ENCODE measurements at regions not wholly inside any gene's neighbourhood (a gene's known extent, or its start where the extent isn't known, plus 50 kb on each side); places are given as distances from the start of the nearest gene placed in this dataset.

DNA sequence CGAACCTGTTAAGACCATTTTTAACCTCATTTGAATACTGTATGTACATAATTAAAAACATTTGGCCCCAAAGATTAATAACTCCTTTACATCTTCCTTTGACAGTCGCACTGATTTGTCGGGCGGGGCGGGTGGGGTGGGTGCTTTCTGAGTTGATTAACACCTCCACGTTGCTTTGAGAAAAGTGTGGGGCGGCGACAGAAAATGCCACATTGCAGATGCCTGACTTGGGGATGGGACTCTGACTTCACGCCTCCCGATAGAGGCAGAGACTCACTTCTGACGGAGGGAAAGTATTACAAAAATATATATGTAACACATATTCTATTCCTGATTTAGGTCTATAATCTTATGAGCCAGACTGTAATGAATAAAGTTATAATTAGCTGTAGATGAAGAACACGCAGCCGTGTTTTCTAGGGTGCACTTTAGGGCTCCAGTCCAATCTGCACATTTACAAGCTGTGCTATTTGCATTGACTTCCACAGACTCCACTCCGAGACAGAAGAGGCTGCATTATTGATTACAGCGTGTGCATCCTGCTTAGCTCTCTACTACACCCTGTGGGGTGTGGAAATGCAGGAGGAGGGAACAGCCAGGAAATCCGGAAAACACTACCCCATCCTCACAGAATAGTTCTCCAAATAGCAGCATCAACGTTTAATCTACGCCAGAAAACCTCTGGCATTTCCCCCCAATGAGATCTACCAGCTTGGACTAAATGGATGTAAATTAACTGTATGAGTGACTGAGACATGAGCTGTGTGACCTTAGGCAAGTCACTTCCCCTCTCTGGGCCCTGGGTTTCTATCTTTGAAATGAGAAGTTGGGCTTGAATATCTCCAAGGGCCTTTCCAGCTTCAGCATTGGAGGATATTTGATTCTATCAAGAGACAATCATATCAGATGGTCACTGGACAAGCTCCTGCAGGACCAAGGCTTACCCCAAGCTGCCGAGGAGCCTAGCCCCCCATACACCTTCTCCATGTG, 308.0 kb downstream of the RRAGC start:
- TF ChIP-seq, protein P1, sequence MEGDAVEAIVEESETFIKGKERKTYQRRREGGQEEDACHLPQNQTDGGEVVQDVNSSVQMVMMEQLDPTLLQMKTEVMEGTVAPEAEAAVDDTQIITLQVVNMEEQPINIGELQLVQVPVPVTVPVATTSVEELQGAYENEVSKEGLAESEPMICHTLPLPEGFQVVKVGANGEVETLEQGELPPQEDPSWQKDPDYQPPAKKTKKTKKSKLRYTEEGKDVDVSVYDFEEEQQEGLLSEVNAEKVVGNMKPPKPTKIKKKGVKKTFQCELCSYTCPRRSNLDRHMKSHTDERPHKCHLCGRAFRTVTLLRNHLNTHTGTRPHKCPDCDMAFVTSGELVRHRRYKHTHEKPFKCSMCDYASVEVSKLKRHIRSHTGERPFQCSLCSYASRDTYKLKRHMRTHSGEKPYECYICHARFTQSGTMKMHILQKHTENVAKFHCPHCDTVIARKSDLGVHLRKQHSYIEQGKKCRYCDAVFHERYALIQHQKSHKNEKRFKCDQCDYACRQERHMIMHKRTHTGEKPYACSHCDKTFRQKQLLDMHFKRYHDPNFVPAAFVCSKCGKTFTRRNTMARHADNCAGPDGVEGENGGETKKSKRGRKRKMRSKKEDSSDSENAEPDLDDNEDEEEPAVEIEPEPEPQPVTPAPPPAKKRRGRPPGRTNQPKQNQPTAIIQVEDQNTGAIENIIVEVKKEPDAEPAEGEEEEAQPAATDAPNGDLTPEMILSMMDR (conservative IDR thresholded peaks at IDR 0.05 in 1 of 2, IDR thresholded peaks at IDR 0.05 in 1 of 2; ENCODE audit: low read depth in 1 of 2, low read length in 2 of 2), result no peak
- TF ChIP-seq EZH2 (IDR thresholded peaks at IDR 0.05; ENCODE audit: low read length, missing control alignments), result no peak

Measured in fibroblast of lung (primary cell).